A549 (cell line): ENCODE measurements at regions not wholly inside any gene's neighbourhood (a gene's known extent, or its start where the extent isn't known, plus 50 kb on each side); places are given as distances from the start of the nearest gene placed in this dataset.

Experiments used
- ATAC-seq, 2 experiments: fragments of 200-7000 bp in 1 of 2; fragments of >200 bp in 1 of 2; cut with Nextera tagmentation in 1 of 2; cut with Tn5 transposase in 1 of 2; 3 replicates each; pipeline versions ENCODE4 v1.8.0 to v1.9.1; 2018 to 2020; ENCODE audit warnings: mild to moderate bottlenecking in 1 of 2, moderate library complexity in 1 of 2
- CTCF ChIA-PET: fragments of 300-600 bp; sonication (Branson Sonifier 250); formaldehyde crosslinking; extraction: SDS; loops from one replicate; lab custom pipeline; 2021; ENCODE audit warnings: antibody characterized with exemption, inconsistent platforms; lab: Yijun Ruan, JAX
- POLR2A ChIA-PET: fragments of 350-600 bp; formaldehyde crosslinking; extraction: SDS; loops from one replicate; lab custom pipeline; 2021; ENCODE audit warnings: antibody characterized with exemption, inconsistent platforms; lab: Yijun Ruan, JAX
- DNase-seq, 2 experiments: peaks; one replicate each; pipeline versions ENCODE4 v3.0.0 to v3.0.0-alpha.2; 2011 to 2016; ENCODE audit warnings: low read depth in 1 of 2, low spot score in 1 of 2
- FAIRE-seq: peaks from 2 replicates; lab custom pipeline; 2011; peaks lifted over from hg19 to GRCh38; lab: Jason Lieb, UNC
- H3K27ac ChIP-seq, 2 experiments: fragments of >200 bp; sonication (Bioruptor Twin); formaldehyde crosslinking; 3 replicates each; pipeline ENCODE4 v1.5.1; 2016 to 2017
- H3K4me1 ChIP-seq: fragments of >200 bp; sonication (Bioruptor Twin); formaldehyde crosslinking; 3 replicates; pipeline ENCODE4 v1.6.1; 2016
- H3K4me2 ChIP-seq: fragments of >200 bp; sonication (Bioruptor Twin); formaldehyde crosslinking; 3 replicates; pipeline ENCODE4 v1.6.1; 2016
- H3K4me3 ChIP-seq: fragments of >200 bp; sonication (Bioruptor Twin); formaldehyde crosslinking; 3 replicates; pipeline ENCODE4 v1.5.1; 2016
- H3K9me3 ChIP-seq: fragments of >200 bp; sonication (Bioruptor Twin); formaldehyde crosslinking; 3 replicates; pipeline ENCODE4 v1.6.1; 2016
- CEBPB ChIP-seq, 2 experiments: fragments of >200 bp in 1 of 2; sonication (Bioruptor Twin) in 1 of 2; formaldehyde crosslinking in 1 of 2; IDR thresholded peaks; 2 replicates each; pipeline ENCODE4 v1.6.1; 2012 to 2016
- CHD2 ChIP-seq: fragments of 150-350 bp; IDR thresholded peaks from 2 replicates; pipeline ENCODE4 v1.6.1; 2014; ENCODE audit warnings: low read length; ENCODE audit not compliant: partially characterized antibody
- CHD4 ChIP-seq: fragments of 200-600 bp; sonication (generic); IDR thresholded peaks from 2 replicates; pipeline ENCODE4 v1.6.1; 2016; ENCODE audit warnings: antibody characterized with exemption, mild to moderate bottlenecking, borderline replicate concordance
- CTCF ChIP-seq: fragments of >200 bp; sonication (Bioruptor Twin); formaldehyde crosslinking; IDR thresholded peaks from 3 replicates; pipeline ENCODE4 v1.5.1; 2016
- EHF ChIP-seq: fragments of 250-450 bp; sonication (Bioruptor Pico); IDR thresholded peaks from 2 replicates; pipeline ENCODE4 v1.5.0; 2020; ENCODE audit warnings: mild to moderate bottlenecking
- ELK1 ChIP-seq: fragments of 150-350 bp; IDR thresholded peaks from 2 replicates; pipeline ENCODE4 v1.6.1; 2014; ENCODE audit warnings: low read depth, mild to moderate bottlenecking, low read length
- JUN ChIP-seq, 2 experiments: fragments of >200 bp; sonication (Bioruptor Twin); formaldehyde crosslinking; IDR thresholded peaks; 2 replicates in 1 of 2; 3 replicates in 1 of 2; pipeline ENCODE4 v1.6.1; 2016 to 2017
- KDM5A ChIP-seq: fragments of 200-600 bp; sonication (generic); IDR thresholded peaks from 2 replicates; pipeline ENCODE4 v1.6.1; 2016; ENCODE audit warnings: antibody characterized with exemption, mild to moderate bottlenecking
- MAFK ChIP-seq: fragments of 450-650 bp; IDR thresholded peaks from 2 replicates; pipeline ENCODE4 v1.6.1; 2014; ENCODE audit not compliant: partially characterized antibody
- NR3C1 ChIP-seq: fragments of >200 bp; sonication (Bioruptor Twin); formaldehyde crosslinking; IDR thresholded peaks from 3 replicates; pipeline ENCODE4 v1.6.1; 2017
- PBX3 ChIP-seq: IDR thresholded peaks from 2 replicates; pipeline ENCODE4 v1.6.1; 2012
- POLR2AphosphoS2 ChIP-seq: conservative IDR thresholded peaks from 2 replicates; pipeline ENCODE4 v1.6.1; 2012; ENCODE audit warnings: low read length, improper control_type of control experiment, inconsistent platforms
- RCOR1 ChIP-seq: fragments of 150-350 bp; IDR thresholded peaks from 2 replicates; pipeline ENCODE4 v1.6.1; 2014; ENCODE audit warnings: antibody characterized with exemption, low read length, low read depth
- RFX5 ChIP-seq: fragments of 450-650 bp; IDR thresholded peaks from 2 replicates; pipeline ENCODE4 v1.7.1; 2014; ENCODE audit warnings: antibody characterized with exemption, mild to moderate bottlenecking, moderate library complexity
- USF2 ChIP-seq: fragments of 450-650 bp; IDR thresholded peaks from 2 replicates; pipeline ENCODE4 v1.6.1; 2014; ENCODE audit warnings: antibody characterized with exemption
- ZNF302 ChIP-seq: fragments of 250-450 bp; sonication (Bioruptor Pico); IDR thresholded peaks from 2 replicates; pipeline ENCODE4 v1.9.0; 2021; ENCODE audit warnings: inconsistent platforms, mild to moderate bottlenecking, moderate library complexity
- WGBS: methylation state at CpG from one replicate; pipeline ENCODE4 v1.1.6; 2017; ENCODE audit errors: missing lambda C conversion rate; 5-methylcytosine and 5-hydroxymethylcytosine counted together

- Histone ChIP-seq H3K4me3 (no peak overlapping the region), H3K4me1 (no peaks in the 10 kb centered on the region), H3K9me3 (no peaks in the 10 kb centered on the region)
- FAIRE-seq (no peak), ATAC-seq (no peak), DNase-seq (no peak)
- ChIA-PET POLR2A (no interaction called here), CTCF (interaction anchor here (1.3 to 2.3 kb wide), 2 partner anchors 14 to 45 kb away, joined by 3 to 7 read pairs; no protein-coding TSS in a partner anchor)
- WGBS, result 77% methylated on average over 3 of the region's 3 CpGs
- no peak for TF ChIP-seq CTCF
- no peak for TF ChIP-seq PBX3
- no peak for TF ChIP-seq RCOR1
- TF ChIP-seq CHD4, result no peak
- TF ChIP-seq, all 56 proteins: peak for 0
- Histone ChIP-seq H3K27ac (no peak overlapping the region), H3K4me2 (no peak overlapping the region)
These were observed 49.7 kb downstream of the SIPA1L2 start for GRCh38 chr1:232579958-232580941.

GRCh38 chr1:232579466-232579865 is 50.5 kb downstream of the SIPA1L2 start:
- no peak for DNase-seq
- H3K27ac ChIP-seq, result no peak overlapping the region
- POLR2A ChIA-PET, result no interaction called here
- CTCF ChIA-PET, result interaction anchor here (2.3 kb wide), 1 partner anchor 15 kb away, joined by 7 read pairs; no protein-coding TSS in a partner anchor
- TF ChIP-seq RFX5 (no peak), ZNF302 (CRISPR knock-in tag) (no peak), USF2 (no peak), MAFK (no peak), NR3C1 (no peak)
- TF ChIP-seq, all 56 proteins: peak for 0
- Histone ChIP-seq H3K4me3 (no peak overlapping the region), H3K4me1 (no peaks in the 10 kb centered on the region), H3K4me2 (no peak overlapping the region), H3K9me3 (no peaks in the 10 kb centered on the region)
- ATAC-seq, result no peak
- no peak for FAIRE-seq
- 65% methylated on average over 1 of the region's 1 CpG for WGBS

GRCh38 chr1:232578651-232579195 is 51.2 kb downstream of the SIPA1L2 start:
- no peak overlapping the region for H3K4me3 ChIP-seq
- no peaks in the 10 kb centered on the region for H3K9me3 ChIP-seq
- CTCF ChIA-PET, result interaction anchor here (0.6 to 2.3 kb wide), 2 partner anchors 16 to 269 kb away, joined by 5 to 7 read pairs; no protein-coding TSS in a partner anchor
- H3K4me2 ChIP-seq, result no peak overlapping the region
- FAIRE-seq, result no peak
- WGBS, result 79% methylated on average over 3 of the region's 3 CpGs
- H3K27ac ChIP-seq, result no peak overlapping the region
- H3K4me1 ChIP-seq, result no peaks in the 10 kb centered on the region
- POLR2A ChIA-PET, result no interaction called here
- no peak for TF ChIP-seq RCOR1
- TF ChIP-seq KDM5A, result no peak
- TF ChIP-seq CHD2, result no peak
- TF ChIP-seq JUN (IDR thresholded peaks at IDR 0.05), result no peak
- no peak for TF ChIP-seq POLR2AphosphoS2
- no peak for TF ChIP-seq ELK1
- no peak for TF ChIP-seq PBX3
- no peak for TF ChIP-seq EHF (CRISPR knock-in tag)
- TF ChIP-seq CEBPB (IDR thresholded peaks at IDR 0.05), result no peak
- TF ChIP-seq, all 56 proteins: peak for 0
- no peak for DNase-seq
- ATAC-seq, result no peak
